ENCODE measurements at regions not wholly inside any gene's neighbourhood (a gene's known extent, or its start where the extent isn't known, plus 50 kb on each side); places are given as distances from the start of the nearest gene placed in this dataset.

DNA sequence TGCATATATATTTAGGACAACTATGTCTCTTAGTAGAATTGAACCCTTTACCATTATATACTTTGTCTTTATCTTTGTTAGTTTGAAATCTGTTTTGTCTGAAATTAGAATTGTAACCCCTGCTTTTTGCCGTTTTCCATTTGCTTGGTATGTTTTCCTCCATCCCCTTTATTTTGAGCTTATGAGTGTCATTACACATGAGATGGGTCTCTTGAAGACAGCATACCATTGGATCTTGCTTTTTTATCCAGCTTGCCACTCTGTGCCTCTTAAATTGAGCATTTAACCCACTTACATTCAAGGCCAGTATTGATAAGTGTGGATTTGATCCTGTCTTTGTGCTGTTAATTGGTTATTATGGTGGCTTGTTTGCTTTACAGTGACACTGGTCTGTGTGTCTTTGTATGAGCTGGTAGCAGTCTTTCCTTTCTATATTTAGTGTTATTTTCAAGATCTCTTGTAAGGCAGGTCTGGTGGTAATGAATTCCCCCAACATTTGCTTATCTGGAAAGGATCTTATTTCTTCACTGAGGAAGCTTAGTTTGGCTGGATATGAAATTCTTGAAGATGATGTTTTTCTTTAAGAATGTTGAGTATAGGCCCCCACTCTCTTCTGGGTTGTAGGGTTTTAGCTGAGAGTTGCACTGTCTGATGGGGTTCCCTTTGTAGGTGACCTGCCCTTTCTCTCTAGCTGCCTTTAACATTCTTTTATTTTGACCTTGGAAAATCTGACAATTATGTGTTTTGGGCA is 149.5 kb downstream of the AHR start:
- no peak for DNase-seq (ENCODE audit: insufficient read length, low spot score)
- TF ChIP-seq TAF1 (IDR thresholded peaks at IDR 0.05; ENCODE audit: low read depth, low read length) (no peak), SPI1 (IDR thresholded peaks at IDR 0.05; ENCODE audit: low read depth, low read length) (no peak), POLR2AphosphoS5 (IDR thresholded peaks at IDR 0.05; ENCODE audit: low read depth, low read length) (no peak), POU2F2 (IDR thresholded peaks at IDR 0.05; ENCODE audit: low read depth, low read length) (no peak), POLR2A (IDR thresholded peaks at IDR 0.05; ENCODE audit: low read depth, low read length) (no peak), PAX5 (IDR thresholded peaks at IDR 0.05; ENCODE audit: insufficient read depth, low read length, severe bottlenecking) (no peak)
- FAIRE-seq, result no peak

DNA sequence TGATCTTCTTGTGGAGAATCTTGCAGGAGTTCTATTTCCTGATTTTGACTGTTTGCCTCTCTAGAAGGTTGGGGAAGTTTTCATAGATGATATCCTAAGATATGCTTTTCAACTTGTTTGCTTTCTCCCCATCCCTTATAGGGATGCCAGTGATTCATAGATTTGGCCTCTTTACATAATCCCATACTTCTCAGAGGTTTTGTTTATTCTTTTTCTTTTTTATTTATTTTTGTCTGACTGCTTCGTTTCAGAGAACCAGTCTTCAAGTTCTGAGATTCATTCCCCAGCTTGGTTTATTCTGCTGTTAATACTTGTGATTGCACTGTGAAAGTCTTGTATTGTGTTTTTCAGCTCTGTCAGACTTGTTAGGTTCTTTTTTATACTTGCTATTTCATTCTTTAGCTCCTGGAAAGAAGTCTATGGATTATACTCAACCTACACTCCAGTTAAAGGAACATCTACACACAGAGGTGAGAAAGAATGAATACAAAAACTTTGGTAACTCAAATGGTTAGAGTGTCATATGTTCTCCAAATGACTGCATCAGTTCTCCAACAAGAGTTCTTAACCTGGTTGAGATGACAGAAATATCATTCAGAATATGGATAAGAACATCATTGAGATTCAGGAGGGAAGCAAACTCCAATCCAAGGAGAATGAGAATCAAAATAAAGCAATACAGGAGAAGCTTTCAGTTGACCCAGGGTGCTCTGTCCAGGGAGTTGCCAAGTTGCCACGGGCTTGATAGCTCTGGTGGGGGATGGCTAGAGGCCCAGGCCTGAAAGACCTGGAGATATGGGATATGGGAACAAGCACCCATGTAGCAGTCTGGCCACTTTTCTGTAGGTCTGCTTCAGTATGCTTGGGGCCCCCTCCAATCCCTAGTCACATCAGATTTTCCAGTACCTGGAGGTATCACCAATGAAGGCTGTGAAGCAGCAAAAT is 150.3 kb downstream of the AHR start:
- FAIRE-seq, result no peak
- no peak for TF ChIP-seq PAX5 (IDR thresholded peaks at IDR 0.05; ENCODE audit: insufficient read depth, low read length, severe bottlenecking)
- no peak for TF ChIP-seq POLR2A (IDR thresholded peaks at IDR 0.05; ENCODE audit: low read depth, low read length)
- no peak for TF ChIP-seq TAF1 (IDR thresholded peaks at IDR 0.05; ENCODE audit: low read depth, low read length)
- no peak for TF ChIP-seq SPI1 (IDR thresholded peaks at IDR 0.05; ENCODE audit: low read depth, low read length)
- TF ChIP-seq POU2F2 (IDR thresholded peaks at IDR 0.05; ENCODE audit: low read depth, low read length), result no peak
- TF ChIP-seq POLR2AphosphoS5 (IDR thresholded peaks at IDR 0.05; ENCODE audit: low read depth, low read length), result no peak
- DNase-seq (ENCODE audit: insufficient read length, low spot score), result no peak

DNA sequence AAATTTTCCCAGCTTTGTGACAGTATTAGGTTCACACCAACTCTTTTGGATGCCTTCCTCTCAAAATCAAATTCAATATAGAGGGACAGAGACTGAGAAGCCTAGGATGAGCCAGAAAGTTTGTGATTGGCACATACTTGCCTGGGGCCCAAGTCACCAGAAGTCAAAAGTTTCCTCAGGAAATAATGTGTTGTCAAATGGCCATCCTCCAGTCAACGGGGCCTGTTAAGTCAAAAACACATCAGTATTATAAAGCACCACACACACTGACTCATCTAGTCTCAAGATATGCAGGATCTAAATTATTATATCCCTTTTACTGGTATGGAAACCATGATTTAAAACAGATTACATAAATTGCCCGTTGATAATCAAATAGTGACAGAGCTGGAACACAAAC is 158.1 kb downstream of the AHR start:
- TF ChIP-seq POLR2A (IDR thresholded peaks at IDR 0.05; ENCODE audit: low read depth, low read length), result no peak
- TF ChIP-seq SPI1 (IDR thresholded peaks at IDR 0.05; ENCODE audit: low read depth, low read length), result no peak
- TF ChIP-seq PAX5 (IDR thresholded peaks at IDR 0.05; ENCODE audit: insufficient read depth, low read length, severe bottlenecking), result no peak
- TF ChIP-seq POLR2AphosphoS5 (IDR thresholded peaks at IDR 0.05; ENCODE audit: low read depth, low read length), result no peak
- TF ChIP-seq POU2F2 (IDR thresholded peaks at IDR 0.05; ENCODE audit: low read depth, low read length), result no peak
- no peak for TF ChIP-seq TAF1 (IDR thresholded peaks at IDR 0.05; ENCODE audit: low read depth, low read length)
- no peak for DNase-seq (ENCODE audit: insufficient read length, low spot score)
- FAIRE-seq, result no peak

DNA sequence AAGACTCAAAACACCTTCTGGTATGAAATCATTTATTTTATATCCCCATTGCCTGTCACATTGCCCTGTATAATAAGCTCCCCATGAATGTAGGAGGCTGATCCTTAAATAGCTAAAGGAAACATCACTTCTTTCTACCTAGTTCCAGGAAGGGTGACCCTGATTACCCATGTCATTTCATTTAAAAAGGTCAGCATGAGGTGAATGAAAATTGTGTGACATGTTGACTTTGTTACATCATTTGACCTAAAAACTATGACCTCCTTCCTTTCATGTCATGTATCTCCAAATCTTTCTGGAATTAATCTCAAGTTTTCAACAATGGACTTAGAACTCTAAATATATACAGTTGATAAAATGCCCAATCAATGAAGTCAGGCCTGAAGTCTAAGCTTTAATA is 161.5 kb downstream of the AHR start:
- FAIRE-seq (no peak), DNase-seq (ENCODE audit: insufficient read length, low spot score) (no peak)
- TF ChIP-seq TAF1 (IDR thresholded peaks at IDR 0.05; ENCODE audit: low read depth, low read length), result no peak
- no peak for TF ChIP-seq SPI1 (IDR thresholded peaks at IDR 0.05; ENCODE audit: low read depth, low read length)
- no peak for TF ChIP-seq POLR2A (IDR thresholded peaks at IDR 0.05; ENCODE audit: low read depth, low read length)
- TF ChIP-seq POLR2AphosphoS5 (IDR thresholded peaks at IDR 0.05; ENCODE audit: low read depth, low read length), result no peak
- TF ChIP-seq PAX5 (IDR thresholded peaks at IDR 0.05; ENCODE audit: insufficient read depth, low read length, severe bottlenecking), result no peak
- TF ChIP-seq POU2F2 (IDR thresholded peaks at IDR 0.05; ENCODE audit: low read depth, low read length), result no peak

DNA sequence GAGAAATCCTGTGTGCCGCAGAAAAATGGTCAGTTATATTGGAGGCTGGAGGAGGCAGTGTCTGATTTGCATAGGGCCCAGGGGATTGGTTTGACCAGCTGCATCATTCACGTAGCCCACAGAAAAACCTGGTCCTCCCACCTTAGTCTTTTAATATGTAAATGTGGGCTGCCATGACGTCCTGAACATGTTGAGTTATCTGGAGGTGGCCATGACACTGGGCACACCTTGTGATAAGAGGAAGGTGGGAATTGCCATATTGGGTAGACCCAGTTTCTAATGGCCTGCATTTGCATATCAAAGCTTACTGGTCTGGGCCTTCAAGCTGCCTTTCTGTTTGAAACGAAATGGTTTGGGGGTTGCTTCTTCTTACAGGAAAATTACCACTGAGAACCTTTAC is 162.2 kb downstream of the AHR start:
- TF ChIP-seq SPI1 (IDR thresholded peaks at IDR 0.05; ENCODE audit: low read depth, low read length), result no peak
- no peak for TF ChIP-seq POLR2AphosphoS5 (IDR thresholded peaks at IDR 0.05; ENCODE audit: low read depth, low read length)
- DNase-seq (ENCODE audit: insufficient read length, low spot score) (no peak), FAIRE-seq (no peak)

DNA sequence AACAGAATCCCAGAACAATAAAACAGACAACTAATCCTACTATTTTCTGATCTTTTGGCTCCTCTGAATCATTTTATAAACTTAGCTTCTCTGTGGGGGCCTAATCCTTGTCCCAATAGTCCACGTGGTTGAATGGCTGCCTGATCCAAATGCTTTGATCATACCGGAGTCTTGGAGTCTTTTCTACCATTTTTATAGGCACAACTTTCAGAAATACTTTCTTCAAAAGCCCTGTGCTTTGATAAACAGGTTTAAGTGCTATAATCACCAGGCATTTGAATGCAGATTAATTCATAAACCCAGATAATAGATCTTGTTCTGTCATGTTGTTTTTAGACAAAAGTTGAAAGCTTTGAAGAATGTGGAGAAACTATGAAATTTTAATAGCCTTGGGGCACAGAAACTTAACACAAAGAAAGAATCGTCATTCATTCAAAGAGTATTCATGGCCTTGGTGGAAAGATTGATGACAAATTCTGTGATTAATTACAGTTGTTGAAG is 163.7 kb downstream of the AHR start:
- TF ChIP-seq TAF1 (IDR thresholded peaks at IDR 0.05; ENCODE audit: low read depth, low read length), result no peak
- TF ChIP-seq POLR2AphosphoS5 (IDR thresholded peaks at IDR 0.05; ENCODE audit: low read depth, low read length), result no peak
- TF ChIP-seq PAX5 (IDR thresholded peaks at IDR 0.05; ENCODE audit: insufficient read depth, low read length, severe bottlenecking), result no peak
- TF ChIP-seq POLR2A (IDR thresholded peaks at IDR 0.05; ENCODE audit: low read depth, low read length), result no peak
- TF ChIP-seq SPI1 (IDR thresholded peaks at IDR 0.05; ENCODE audit: low read depth, low read length), result no peak
- no peak for TF ChIP-seq POU2F2 (IDR thresholded peaks at IDR 0.05; ENCODE audit: low read depth, low read length)
- FAIRE-seq, result no peak
- no peak for DNase-seq (ENCODE audit: insufficient read length, low spot score)

DNA sequence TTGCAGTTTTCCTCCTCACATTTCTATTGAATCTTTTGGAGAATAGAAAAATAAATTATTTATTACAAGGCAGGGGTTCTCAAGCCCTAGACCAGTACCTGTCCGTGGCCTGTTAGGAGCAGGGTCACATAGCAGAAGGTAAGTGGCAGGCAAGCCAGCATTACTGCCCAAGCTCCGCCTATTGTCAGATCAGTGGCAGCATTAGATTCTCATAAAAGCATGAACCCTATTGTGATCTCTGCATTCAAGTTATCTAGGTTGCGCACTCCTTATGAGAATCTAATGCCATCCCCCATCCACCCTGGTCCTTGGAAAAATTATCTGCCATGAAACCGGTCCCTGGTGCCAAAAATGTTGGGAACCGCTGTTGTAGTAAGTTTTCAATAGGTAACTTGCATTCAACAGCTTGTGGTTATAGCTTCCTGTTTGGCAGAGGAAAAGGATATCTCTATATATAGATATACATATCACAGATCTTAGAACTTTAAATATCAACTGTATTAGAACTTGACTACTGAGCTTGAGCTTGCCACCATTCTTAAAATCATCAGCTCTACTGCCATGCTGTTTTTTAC is 165.1 kb downstream of the AHR start:
- no peak for FAIRE-seq
- no peak for DNase-seq (ENCODE audit: insufficient read length, low spot score)
- TF ChIP-seq TAF1 (IDR thresholded peaks at IDR 0.05; ENCODE audit: low read depth, low read length), result no peak
- TF ChIP-seq POLR2A (IDR thresholded peaks at IDR 0.05; ENCODE audit: low read depth, low read length), result no peak
- no peak for TF ChIP-seq PAX5 (IDR thresholded peaks at IDR 0.05; ENCODE audit: insufficient read depth, low read length, severe bottlenecking)
- TF ChIP-seq POLR2AphosphoS5 (IDR thresholded peaks at IDR 0.05; ENCODE audit: low read depth, low read length), result no peak
- TF ChIP-seq SPI1 (IDR thresholded peaks at IDR 0.05; ENCODE audit: low read depth, low read length), result no peak
- no peak for TF ChIP-seq POU2F2 (IDR thresholded peaks at IDR 0.05; ENCODE audit: low read depth, low read length)

DNA sequence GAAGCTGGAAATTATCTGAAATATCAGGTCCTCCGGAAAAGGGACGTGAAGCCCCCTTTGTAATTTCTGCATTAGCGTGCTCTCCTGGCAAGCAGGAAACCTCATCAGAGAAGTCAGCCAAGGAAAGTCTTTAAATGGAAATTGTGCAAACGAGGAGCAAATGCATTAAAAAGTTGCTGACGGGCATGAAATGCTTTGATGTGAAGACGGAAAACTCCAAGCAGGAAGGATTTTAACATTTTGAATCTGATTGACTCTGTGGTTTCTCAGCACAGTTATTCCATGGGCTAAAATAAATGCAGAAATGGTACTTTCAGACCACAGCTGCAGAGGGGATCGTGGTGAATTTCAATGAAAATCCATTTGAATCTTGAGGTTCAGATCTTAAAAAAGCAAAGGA is 167.8 kb downstream of the AHR start:
- TF ChIP-seq TAF1 (IDR thresholded peaks at IDR 0.05; ENCODE audit: low read depth, low read length) (no peak), PAX5 (IDR thresholded peaks at IDR 0.05; ENCODE audit: insufficient read depth, low read length, severe bottlenecking) (no peak), SPI1 (IDR thresholded peaks at IDR 0.05; ENCODE audit: low read depth, low read length) (no peak)
- FAIRE-seq (no peak), DNase-seq (ENCODE audit: insufficient read length, low spot score) (no peak)

DNA sequence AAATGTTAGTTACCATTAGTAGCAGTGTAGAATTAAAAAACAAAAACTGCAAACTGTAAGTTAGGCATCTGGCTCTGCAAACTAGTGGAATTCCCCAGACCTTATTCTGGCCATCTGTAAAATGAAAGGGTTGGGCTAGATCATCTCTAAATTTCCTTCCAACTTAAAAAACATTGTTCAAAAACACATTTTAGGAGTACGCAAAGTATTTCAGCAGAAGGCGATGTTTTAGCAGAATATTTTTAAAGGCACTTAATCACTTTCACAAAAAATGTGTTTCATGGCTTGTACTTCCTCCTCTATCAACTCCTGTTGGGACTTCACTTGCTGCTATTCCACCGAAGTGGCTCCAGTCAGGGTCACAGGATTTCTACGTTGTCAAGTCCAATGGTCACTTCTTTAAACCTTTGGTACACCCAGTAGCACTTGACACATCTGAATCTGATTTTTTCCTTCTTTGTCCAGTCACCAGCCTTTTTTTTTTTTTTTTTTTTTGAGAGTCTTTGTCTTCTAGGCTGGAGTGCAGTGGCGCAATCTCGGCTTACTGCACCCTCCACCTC is 169.0 kb downstream of the AHR start:
- FAIRE-seq (no peak), DNase-seq (ENCODE audit: insufficient read length, low spot score) (no peak)
- TF ChIP-seq PAX5 (IDR thresholded peaks at IDR 0.05; ENCODE audit: insufficient read depth, low read length, severe bottlenecking), result no peak
- TF ChIP-seq POLR2A (IDR thresholded peaks at IDR 0.05; ENCODE audit: low read depth, low read length), result no peak
